ENCODE measurements at regions not wholly inside any gene's neighbourhood (a gene's known extent, or its start where the extent isn't known, plus 50 kb on each side); places are given as distances from the start of the nearest gene placed in this dataset.

DNA sequence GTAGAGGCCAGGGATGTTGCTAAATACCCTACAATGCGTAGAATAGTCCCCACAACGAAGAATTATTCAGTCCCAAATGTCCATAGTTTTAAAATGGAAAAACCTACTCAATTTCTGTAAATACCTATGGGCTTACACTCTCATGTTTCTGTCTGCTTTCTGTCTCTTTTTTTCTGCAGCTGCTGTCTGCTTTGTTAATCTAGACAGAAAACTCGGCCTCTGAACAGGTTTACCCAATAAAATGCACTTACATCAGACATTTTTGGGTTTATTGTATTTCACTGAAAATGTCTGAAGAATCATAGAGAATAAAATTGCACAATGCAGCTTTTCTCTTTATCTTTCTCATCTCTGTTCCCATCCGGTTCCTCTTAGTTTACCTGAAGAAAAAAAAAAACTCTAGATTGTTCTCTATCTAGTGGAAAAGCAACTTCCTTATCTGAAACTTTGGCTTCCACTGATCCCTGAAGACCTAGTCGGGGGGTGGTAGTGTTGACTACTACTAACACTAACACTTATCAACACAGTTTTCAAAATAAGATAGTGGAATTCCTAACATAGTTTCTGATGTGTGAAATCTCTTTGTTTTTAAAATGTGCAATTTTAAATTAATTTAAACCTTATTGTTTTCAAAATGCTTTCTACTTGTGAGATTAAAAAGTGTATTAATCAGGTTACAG lies 76.9 kb upstream of the CCDC190 start:
- TF ChIP-seq, protein P1, sequence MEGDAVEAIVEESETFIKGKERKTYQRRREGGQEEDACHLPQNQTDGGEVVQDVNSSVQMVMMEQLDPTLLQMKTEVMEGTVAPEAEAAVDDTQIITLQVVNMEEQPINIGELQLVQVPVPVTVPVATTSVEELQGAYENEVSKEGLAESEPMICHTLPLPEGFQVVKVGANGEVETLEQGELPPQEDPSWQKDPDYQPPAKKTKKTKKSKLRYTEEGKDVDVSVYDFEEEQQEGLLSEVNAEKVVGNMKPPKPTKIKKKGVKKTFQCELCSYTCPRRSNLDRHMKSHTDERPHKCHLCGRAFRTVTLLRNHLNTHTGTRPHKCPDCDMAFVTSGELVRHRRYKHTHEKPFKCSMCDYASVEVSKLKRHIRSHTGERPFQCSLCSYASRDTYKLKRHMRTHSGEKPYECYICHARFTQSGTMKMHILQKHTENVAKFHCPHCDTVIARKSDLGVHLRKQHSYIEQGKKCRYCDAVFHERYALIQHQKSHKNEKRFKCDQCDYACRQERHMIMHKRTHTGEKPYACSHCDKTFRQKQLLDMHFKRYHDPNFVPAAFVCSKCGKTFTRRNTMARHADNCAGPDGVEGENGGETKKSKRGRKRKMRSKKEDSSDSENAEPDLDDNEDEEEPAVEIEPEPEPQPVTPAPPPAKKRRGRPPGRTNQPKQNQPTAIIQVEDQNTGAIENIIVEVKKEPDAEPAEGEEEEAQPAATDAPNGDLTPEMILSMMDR (IDR thresholded peaks at IDR 0.05): no peak
- TF ChIP-seq POLR2A (IDR thresholded peaks at IDR 0.05): no peak
